Panc1 (cell line): ENCODE measurements at regions not wholly inside any gene's neighbourhood (a gene's known extent, or its start where the extent isn't known, plus 50 kb on each side); places are given as distances from the start of the nearest gene placed in this dataset.

Source experiments
- POLR2AphosphoS5 ChIP-seq: IDR thresholded peaks from 2 replicates; pipeline ENCODE4 v1.6.1; 2012; ENCODE audit warnings: mild to moderate bottlenecking, low read depth, low read length, moderate library complexity
- SIN3A ChIP-seq: IDR thresholded peaks from 2 replicates; pipeline ENCODE4 v1.6.1; 2012; ENCODE audit warnings: low read depth, mild to moderate bottlenecking, low read length, moderate library complexity, borderline replicate concordance; ENCODE audit not compliant: insufficient read depth
- TCF7L2 ChIP-seq: IDR thresholded peaks from 2 replicates; pipeline ENCODE4 v1.6.1; 2011; ENCODE audit warnings: mild to moderate bottlenecking, low read depth, low read length, inconsistent platforms
- TF ChIP-seq, protein P1 (sequence below): fragments of 450-650 bp; IDR thresholded peaks from 2 replicates; pipeline ENCODE4 v1.5.1; 2017; ENCODE audit warnings: mild to moderate bottlenecking
- TF ChIP-seq, protein P2 (sequence below), 2 experiments: IDR thresholded peaks; 2 replicates each; pipeline ENCODE4 v1.6.1; 2011 to 2012; ENCODE audit warnings: low read depth in 2 of 2, control low read depth in 1 of 2, low read length in 1 of 2, mild to moderate bottlenecking in 1 of 2, moderate library complexity in 1 of 2; ENCODE audit not compliant: insufficient read depth in 1 of 2

GRCh38 chr4:11152684-11153083, 276.0 kb downstream of the HS3ST1 start:
- TF ChIP-seq POLR2AphosphoS5 (no peak), SIN3A (no peak), TCF7L2 (no peak)
- TF ChIP-seq, protein P1, sequence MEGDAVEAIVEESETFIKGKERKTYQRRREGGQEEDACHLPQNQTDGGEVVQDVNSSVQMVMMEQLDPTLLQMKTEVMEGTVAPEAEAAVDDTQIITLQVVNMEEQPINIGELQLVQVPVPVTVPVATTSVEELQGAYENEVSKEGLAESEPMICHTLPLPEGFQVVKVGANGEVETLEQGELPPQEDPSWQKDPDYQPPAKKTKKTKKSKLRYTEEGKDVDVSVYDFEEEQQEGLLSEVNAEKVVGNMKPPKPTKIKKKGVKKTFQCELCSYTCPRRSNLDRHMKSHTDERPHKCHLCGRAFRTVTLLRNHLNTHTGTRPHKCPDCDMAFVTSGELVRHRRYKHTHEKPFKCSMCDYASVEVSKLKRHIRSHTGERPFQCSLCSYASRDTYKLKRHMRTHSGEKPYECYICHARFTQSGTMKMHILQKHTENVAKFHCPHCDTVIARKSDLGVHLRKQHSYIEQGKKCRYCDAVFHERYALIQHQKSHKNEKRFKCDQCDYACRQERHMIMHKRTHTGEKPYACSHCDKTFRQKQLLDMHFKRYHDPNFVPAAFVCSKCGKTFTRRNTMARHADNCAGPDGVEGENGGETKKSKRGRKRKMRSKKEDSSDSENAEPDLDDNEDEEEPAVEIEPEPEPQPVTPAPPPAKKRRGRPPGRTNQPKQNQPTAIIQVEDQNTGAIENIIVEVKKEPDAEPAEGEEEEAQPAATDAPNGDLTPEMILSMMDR, result no peak
- TF ChIP-seq, protein P2, sequence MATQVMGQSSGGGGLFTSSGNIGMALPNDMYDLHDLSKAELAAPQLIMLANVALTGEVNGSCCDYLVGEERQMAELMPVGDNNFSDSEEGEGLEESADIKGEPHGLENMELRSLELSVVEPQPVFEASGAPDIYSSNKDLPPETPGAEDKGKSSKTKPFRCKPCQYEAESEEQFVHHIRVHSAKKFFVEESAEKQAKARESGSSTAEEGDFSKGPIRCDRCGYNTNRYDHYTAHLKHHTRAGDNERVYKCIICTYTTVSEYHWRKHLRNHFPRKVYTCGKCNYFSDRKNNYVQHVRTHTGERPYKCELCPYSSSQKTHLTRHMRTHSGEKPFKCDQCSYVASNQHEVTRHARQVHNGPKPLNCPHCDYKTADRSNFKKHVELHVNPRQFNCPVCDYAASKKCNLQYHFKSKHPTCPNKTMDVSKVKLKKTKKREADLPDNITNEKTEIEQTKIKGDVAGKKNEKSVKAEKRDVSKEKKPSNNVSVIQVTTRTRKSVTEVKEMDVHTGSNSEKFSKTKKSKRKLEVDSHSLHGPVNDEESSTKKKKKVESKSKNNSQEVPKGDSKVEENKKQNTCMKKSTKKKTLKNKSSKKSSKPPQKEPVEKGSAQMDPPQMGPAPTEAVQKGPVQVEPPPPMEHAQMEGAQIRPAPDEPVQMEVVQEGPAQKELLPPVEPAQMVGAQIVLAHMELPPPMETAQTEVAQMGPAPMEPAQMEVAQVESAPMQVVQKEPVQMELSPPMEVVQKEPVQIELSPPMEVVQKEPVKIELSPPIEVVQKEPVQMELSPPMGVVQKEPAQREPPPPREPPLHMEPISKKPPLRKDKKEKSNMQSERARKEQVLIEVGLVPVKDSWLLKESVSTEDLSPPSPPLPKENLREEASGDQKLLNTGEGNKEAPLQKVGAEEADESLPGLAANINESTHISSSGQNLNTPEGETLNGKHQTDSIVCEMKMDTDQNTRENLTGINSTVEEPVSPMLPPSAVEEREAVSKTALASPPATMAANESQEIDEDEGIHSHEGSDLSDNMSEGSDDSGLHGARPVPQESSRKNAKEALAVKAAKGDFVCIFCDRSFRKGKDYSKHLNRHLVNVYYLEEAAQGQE (IDR thresholded peaks at IDR 0.05; ENCODE audit: insufficient read depth in 1 of 2, low read depth in 2 of 2, low read length in 1 of 2), result no peak
